GM12891 (cell line): ENCODE measurements at regions not wholly inside any gene's neighbourhood (a gene's known extent, or its start where the extent isn't known, plus 50 kb on each side); places are given as distances from the start of the nearest gene placed in this dataset.

ENCODE experiments used
- POLR2A ChIP-seq: IDR thresholded peaks from 2 replicates; pipeline ENCODE4 v1.6.1; 2011; ENCODE audit warnings: low read depth, low read length, control low read depth
- POLR2AphosphoS5 ChIP-seq: IDR thresholded peaks from 2 replicates; pipeline ENCODE4 v1.6.1; 2011; ENCODE audit warnings: low read depth, low read length, control low read depth
- SPI1 ChIP-seq: IDR thresholded peaks from 2 replicates; pipeline ENCODE4 v1.6.1; 2011; ENCODE audit warnings: low read depth, low read length, control low read depth
- TAF1 ChIP-seq: IDR thresholded peaks from 2 replicates; pipeline ENCODE4 v1.6.1; 2011; ENCODE audit warnings: low read depth, low read length, control low read depth

DNA sequence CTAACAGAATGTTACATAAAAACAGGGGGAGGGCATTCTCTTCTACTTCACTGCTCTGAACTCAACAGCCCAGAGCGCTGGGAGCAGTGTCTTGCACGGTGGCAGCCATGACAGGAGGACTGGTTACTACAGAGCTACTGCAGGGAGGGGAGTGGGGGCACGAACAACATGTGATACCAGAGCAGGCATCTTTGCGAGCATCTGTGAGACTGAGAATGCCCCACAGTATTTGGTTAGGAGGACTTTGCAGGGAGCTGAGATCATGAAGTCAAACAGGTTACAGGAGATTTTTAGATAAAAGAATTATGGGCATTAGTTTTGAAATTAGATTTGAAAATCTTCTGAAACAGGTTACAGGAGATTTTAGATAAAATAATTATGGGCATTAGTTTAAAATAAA, 58.8 kb upstream of the GOLGA8B start:
- no peak for TF ChIP-seq POLR2AphosphoS5
- TF ChIP-seq POLR2A, result no peak
- TF ChIP-seq TAF1, result no peak
- TF ChIP-seq SPI1, result no peak
